K562 (cell line): ENCODE measurements at regions not wholly inside any gene's neighbourhood (a gene's known extent, or its start where the extent isn't known, plus 50 kb on each side); places are given as distances from the start of the nearest gene placed in this dataset.
A peak's percentile ranks its signal among the peaks of the same experiment; 100 is the strongest.

Source experiments
- ATAC-seq: fragments of 200-7000 bp; cut with Tn5 transposase; 3 replicates; pipeline ENCODE4 v1.9.1; 2020; ENCODE audit warnings: moderate library complexity
- BruUV-seq: library from RNA; stranded (reverse); fragments of 400-500 nt; replicated peaks from 2 replicates; lab custom pipeline; 2021; lab: Mats Ljungman, UMichigan
- CTCF ChIA-PET: fragments of 300-600 bp; formaldehyde crosslinking; extraction: SDS; loops from one replicate; lab custom pipeline; 2021; ENCODE audit warnings: low intra/inter-chr PET ratio; lab: Yijun Ruan, JAX
- POLR2A ChIA-PET: fragments of 300-600, 350-650 bp; sonication (Branson Sonifier 250); formaldehyde crosslinking; extraction: SDS; loops from one replicate; lab custom pipeline; 2021; ENCODE audit warnings: antibody characterized with exemption, inconsistent platforms; lab: Yijun Ruan, JAX
- DNase-seq, 4 experiments: peaks; one replicate each; pipeline versions ENCODE4 v3.0.0 to v3.0.0-alpha.2; 2011 to 2018; ENCODE audit warnings: low spot score in 3 of 4, mixed read lengths in 3 of 4; ENCODE audit errors: extremely low read depth in 1 of 4
- FAIRE-seq: peaks from 2 replicates; lab custom pipeline; 2011; peaks lifted over from hg19 to GRCh38; lab: Jason Lieb, UNC
- H2AFZ ChIP-seq: 2 replicates; pipeline ENCODE4 v1.6.0; 2011; ENCODE audit warnings: low read depth, low read length, control low read depth, inconsistent platforms
- H3K27ac ChIP-seq: fragments of 200-600 bp; 3 replicates; pipeline ENCODE4 v1.8.0; 2011; ENCODE audit warnings: low read depth, mild to moderate bottlenecking, control low read depth, inconsistent platforms, low read length, moderate library complexity, mixed read lengths; ENCODE audit errors: extremely low read depth
- H3K27me3 ChIP-seq, 2 experiments: fragments of 300-600 bp in 1 of 2; 2 replicates in 1 of 2; 3 replicates in 1 of 2; pipeline versions ENCODE4 v1.6.0 to v1.8.0; 2011; ENCODE audit warnings: inconsistent platforms in 2 of 2, low read length in 2 of 2, mild to moderate bottlenecking in 1 of 2, mixed read lengths in 1 of 2, moderate library complexity in 1 of 2; ENCODE audit not compliant: control insufficient read depth in 2 of 2, insufficient read depth in 2 of 2
- H3K36me3 ChIP-seq: fragments of 300-600 bp; 3 replicates; pipeline ENCODE4 v1.8.0; 2011; ENCODE audit warnings: mild to moderate bottlenecking, low read length, inconsistent platforms; ENCODE audit not compliant: control insufficient read depth, insufficient read depth
- H3K4me1 ChIP-seq, 2 experiments: fragments of 200-600 bp in 1 of 2; replicated peaks in 1 of 2; 2 replicates in 1 of 2; 3 replicates in 1 of 2; pipeline versions ENCODE4 v1.5.1 to v1.8.0; 2011; ENCODE audit warnings: inconsistent platforms in 2 of 2, low read length in 2 of 2, mild to moderate bottlenecking in 1 of 2, mixed read lengths in 1 of 2, moderate library complexity in 1 of 2; ENCODE audit not compliant: control insufficient read depth in 2 of 2, insufficient read depth in 2 of 2
- H3K4me2 ChIP-seq: 2 replicates; pipeline ENCODE4 v1.6.1; 2011; ENCODE audit warnings: low read length, control low read depth, inconsistent platforms, mixed read lengths; ENCODE audit not compliant: insufficient read depth
- H3K4me3 ChIP-seq: fragments of 200-600 bp; sonication (generic), shearing (Covaris generic); 2 replicates; pipeline ENCODE4 v1.5.1; 2016; ENCODE audit warnings: control low read depth, inconsistent platforms
- H3K79me2 ChIP-seq: fragments of 200-600 bp; 3 replicates; pipeline ENCODE4 v1.8.0; 2011; ENCODE audit warnings: low read length, inconsistent platforms; ENCODE audit not compliant: control insufficient read depth, insufficient read depth
- H3K9ac ChIP-seq, 2 experiments: 2 replicates each; pipeline versions ENCODE4 v1.6.0 to v1.6.1; 2011; ENCODE audit warnings: low read depth in 2 of 2, low read length in 2 of 2, control low read depth in 1 of 2, inconsistent platforms in 1 of 2, mild to moderate bottlenecking in 1 of 2, mixed read lengths in 1 of 2; ENCODE audit not compliant: insufficient read depth in 1 of 2
- H3K9me1 ChIP-seq: one replicate; pipeline ENCODE4 v1.6.0; 2011; ENCODE audit warnings: inconsistent platforms, mild to moderate bottlenecking, low read length, moderate library complexity; ENCODE audit not compliant: control insufficient read depth, insufficient read depth
- H3K9me3 ChIP-seq: replicated peaks from 2 replicates; pipeline ENCODE4 v1.5.1; 2011; ENCODE audit warnings: low read depth, low read length, inconsistent platforms; ENCODE audit not compliant: control insufficient read depth, insufficient read depth
- H4K20me1 ChIP-seq: replicated peaks from 2 replicates; pipeline ENCODE4 v1.6.1; 2011; ENCODE audit warnings: low read length, inconsistent platforms, mixed read lengths; ENCODE audit not compliant: control insufficient read depth, insufficient read depth
- NUFIP1 ChIP-seq: fragments of 450-650 bp; IDR thresholded peaks from 2 replicates; pipeline ENCODE4 v1.6.1; 2018; ENCODE audit not compliant: partially characterized antibody
- ZNF707 ChIP-seq: fragments of 250-450 bp; sonication (Bioruptor Pico); conservative IDR thresholded peaks from 2 replicates; pipeline ENCODE4 v1.8.0; 2022; ENCODE audit warnings: inconsistent platforms, mild to moderate bottlenecking, moderate library complexity
- WGBS: fragments of 100-300 bp; shearing (Covaris generic); methylation state at CpG from one replicate; pipeline ENCODE4 v1.1.6; 2016; ENCODE audit warnings: low coverage, mixed read lengths; ENCODE audit not compliant: insufficient coverage; ENCODE audit errors: missing lambda C conversion rate; 5-methylcytosine and 5-hydroxymethylcytosine counted together
- in situ Hi-C: fragments of 300-500 bp; cut with MboI; formaldehyde crosslinking; loops from 4 replicates; pipeline ENCODE4 v1.15.0; 2018; ENCODE audit warnings: inconsistent platforms, mixed read lengths
- intact Hi-C: fragments of 100-400 bp; cut with micrococcal nuclease; formaldehyde crosslinking; loops from 2 replicates; pipeline ENCODE4 v1.14.2; 2022
- TF ChIP-seq, protein P1 (sequence below), 3 experiments: fragments of 200-800 bp in 1 of 3; fragments of 250-450 bp in 1 of 3; fragments of 450-650 bp in 1 of 3; sonication (Bioruptor Pico) in 1 of 3; sonication (Bioruptor generic) in 1 of 3; formaldehyde crosslinking in 1 of 3; IDR thresholded peaks; 2 replicates each; pipeline versions ENCODE4 v1.6.1 to v1.8.0; 2016 to 2022; ENCODE audit warnings: mild to moderate bottlenecking in 2 of 3, missing genetic modification characterization in 2 of 3, missing compliant biosample characterization in 1 of 3, moderate library complexity in 1 of 3
- TF ChIP-seq, protein P2 (sequence below): sonication (generic); formaldehyde crosslinking; IDR thresholded peaks from 2 replicates; pipeline ENCODE4 v1.8.0; 2023; ENCODE audit warnings: mild to moderate bottlenecking, missing genetic modification reagents

DNA sequence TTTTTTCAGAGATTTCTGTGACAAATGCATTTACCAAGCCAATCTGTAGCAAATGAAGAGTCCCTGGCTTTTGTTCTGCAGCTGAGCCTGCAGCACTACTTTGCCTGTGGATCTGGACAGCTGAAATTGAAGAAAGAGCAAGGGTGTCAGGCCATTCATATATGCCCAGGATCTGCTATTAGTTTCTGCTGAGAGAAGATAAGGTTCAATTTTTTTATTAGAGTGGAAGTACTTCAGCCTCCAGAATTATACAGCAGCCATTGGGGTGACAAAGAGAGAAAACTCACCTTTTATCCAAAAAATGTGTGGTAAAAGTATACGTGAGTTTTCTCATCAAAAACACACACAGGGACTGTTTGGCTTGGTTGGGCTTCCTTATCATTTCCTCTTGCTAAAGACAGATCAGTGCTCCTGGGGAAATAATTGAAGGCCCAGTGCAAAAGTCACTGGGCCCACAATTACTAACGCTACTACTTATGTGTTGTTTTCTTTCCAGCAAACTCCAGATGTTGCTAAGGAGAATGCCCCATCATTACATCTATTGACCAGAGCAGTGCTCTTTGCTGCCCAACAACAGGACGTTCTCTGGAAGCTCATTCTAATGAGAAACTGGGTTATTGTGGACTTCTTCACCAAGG is 138.6 kb downstream of the CEMIP2 start:
- intact Hi-C loops = loop anchor here (2.0 to 5.0 kb wide), 2 partner anchors 51 to 88 kb away; no protein-coding TSS in a partner anchor
- H3K4me2 ChIP-seq = peak overlapping the region; percentile 60
- no peaks in the 10 kb centered on the region for H4K20me1 ChIP-seq
- H3K27me3 ChIP-seq = no peaks in the 10 kb centered on the region
- FAIRE-seq (peak; percentile 52), DNase-seq (peak in 1 of 4 experiments; percentile 11), ATAC-seq (peak; percentile 61)
- H3K9me1 ChIP-seq = no peaks in the 10 kb centered on the region
- 0% methylated on average over 3 of the region's 3 CpGs for WGBS
- H3K9ac ChIP-seq = peak overlapping the region in 1 of 2 experiments; percentile 35; a peak in 1 of 4 replicates
- peak overlapping the region; percentile 71; the same call in 2 of the 3 replicates for H3K27ac ChIP-seq
- no peaks in the 10 kb centered on the region for H3K36me3 ChIP-seq
- in situ Hi-C loops = no loop called here
- H3K4me3 ChIP-seq = no peak overlapping the region
- H3K9me3 ChIP-seq = no peaks in the 10 kb centered on the region; the same call in 1 of the 2 replicates
- no peaks in the 10 kb centered on the region for H3K79me2 ChIP-seq
- peak overlapping the region; percentile 81 for H2AFZ ChIP-seq
- H3K4me1 ChIP-seq = peaks cover 0 to 27% of the 10 kb centered on the region in 2 experiments; a peak in 3 of 5 replicates
- no TSS peak for BruUV-seq
- POLR2A ChIA-PET = interaction anchor here (0.6 to 1.3 kb wide), 2 partner anchors 9 to 37 kb away, joined by 3 to 6 read pairs; no protein-coding TSS in a partner anchor
- CTCF ChIA-PET = no interaction called here
- TF ChIP-seq, protein P1, sequence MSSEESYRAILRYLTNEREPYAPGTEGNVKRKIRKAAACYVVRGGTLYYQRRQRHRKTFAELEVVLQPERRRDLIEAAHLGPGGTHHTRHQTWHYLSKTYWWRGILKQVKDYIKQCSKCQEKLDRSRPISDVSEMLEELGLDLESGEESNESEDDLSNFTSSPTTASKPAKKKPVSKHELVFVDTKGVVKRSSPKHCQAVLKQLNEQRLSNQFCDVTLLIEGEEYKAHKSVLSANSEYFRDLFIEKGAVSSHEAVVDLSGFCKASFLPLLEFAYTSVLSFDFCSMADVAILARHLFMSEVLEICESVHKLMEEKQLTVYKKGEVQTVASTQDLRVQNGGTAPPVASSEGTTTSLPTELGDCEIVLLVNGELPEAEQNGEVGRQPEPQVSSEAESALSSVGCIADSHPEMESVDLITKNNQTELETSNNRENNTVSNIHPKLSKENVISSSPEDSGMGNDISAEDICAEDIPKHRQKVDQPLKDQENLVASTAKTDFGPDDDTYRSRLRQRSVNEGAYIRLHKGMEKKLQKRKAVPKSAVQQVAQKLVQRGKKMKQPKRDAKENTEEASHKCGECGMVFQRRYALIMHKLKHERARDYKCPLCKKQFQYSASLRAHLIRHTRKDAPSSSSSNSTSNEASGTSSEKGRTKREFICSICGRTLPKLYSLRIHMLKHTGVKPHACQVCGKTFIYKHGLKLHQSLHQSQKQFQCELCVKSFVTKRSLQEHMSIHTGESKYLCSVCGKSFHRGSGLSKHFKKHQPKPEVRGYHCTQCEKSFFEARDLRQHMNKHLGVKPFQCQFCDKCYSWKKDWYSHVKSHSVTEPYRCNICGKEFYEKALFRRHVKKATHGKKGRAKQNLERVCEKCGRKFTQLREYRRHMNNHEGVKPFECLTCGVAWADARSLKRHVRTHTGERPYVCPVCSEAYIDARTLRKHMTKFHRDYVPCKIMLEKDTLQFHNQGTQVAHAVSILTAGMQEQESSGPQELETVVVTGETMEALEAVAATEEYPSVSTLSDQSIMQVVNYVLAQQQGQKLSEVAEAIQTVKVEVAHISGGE (CRISPR knock-in tag; IDR thresholded peaks at IDR 0.05) = no peak
- no peak for TF ChIP-seq ZNF707 (CRISPR knock-in tag)
- TF ChIP-seq, protein P2, sequence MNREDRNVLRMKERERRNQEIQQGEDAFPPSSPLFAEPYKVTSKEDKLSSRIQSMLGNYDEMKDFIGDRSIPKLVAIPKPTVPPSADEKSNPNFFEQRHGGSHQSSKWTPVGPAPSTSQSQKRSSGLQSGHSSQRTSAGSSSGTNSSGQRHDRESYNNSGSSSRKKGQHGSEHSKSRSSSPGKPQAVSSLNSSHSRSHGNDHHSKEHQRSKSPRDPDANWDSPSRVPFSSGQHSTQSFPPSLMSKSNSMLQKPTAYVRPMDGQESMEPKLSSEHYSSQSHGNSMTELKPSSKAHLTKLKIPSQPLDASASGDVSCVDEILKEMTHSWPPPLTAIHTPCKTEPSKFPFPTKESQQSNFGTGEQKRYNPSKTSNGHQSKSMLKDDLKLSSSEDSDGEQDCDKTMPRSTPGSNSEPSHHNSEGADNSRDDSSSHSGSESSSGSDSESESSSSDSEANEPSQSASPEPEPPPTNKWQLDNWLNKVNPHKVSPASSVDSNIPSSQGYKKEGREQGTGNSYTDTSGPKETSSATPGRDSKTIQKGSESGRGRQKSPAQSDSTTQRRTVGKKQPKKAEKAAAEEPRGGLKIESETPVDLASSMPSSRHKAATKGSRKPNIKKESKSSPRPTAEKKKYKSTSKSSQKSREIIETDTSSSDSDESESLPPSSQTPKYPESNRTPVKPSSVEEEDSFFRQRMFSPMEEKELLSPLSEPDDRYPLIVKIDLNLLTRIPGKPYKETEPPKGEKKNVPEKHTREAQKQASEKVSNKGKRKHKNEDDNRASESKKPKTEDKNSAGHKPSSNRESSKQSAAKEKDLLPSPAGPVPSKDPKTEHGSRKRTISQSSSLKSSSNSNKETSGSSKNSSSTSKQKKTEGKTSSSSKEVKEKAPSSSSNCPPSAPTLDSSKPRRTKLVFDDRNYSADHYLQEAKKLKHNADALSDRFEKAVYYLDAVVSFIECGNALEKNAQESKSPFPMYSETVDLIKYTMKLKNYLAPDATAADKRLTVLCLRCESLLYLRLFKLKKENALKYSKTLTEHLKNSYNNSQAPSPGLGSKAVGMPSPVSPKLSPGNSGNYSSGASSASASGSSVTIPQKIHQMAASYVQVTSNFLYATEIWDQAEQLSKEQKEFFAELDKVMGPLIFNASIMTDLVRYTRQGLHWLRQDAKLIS (CRISPR knock-in tag) = no peak
- TF ChIP-seq NUFIP1 = no peak
- TF ChIP-seq, all 486 proteins: peak for 0
